ENCODE measurements at regions not wholly inside any gene's neighbourhood (a gene's known extent, or its start where the extent isn't known, plus 50 kb on each side); places are given as distances from the start of the nearest gene placed in this dataset.

- Histone ChIP-seq H3K27me3 (ENCODE audit: control insufficient read depth, insufficient read depth, low read length) (no peaks in the 10 kb centered on the region), H3K9ac (ENCODE audit: low read length in 3 of 3) (no peak overlapping the region), H3K4me1 (ENCODE audit: control insufficient read depth in 2 of 3, insufficient read depth in 2 of 3, low read depth in 1 of 3, low read length in 3 of 3) (no peaks in the 10 kb centered on the region), H3K9me3 (ENCODE audit: control insufficient read depth in 2 of 3, insufficient read depth in 1 of 3, low read length in 3 of 3) (no peaks in the 10 kb centered on the region), H3K4me3 (ENCODE audit: low read length in 3 of 3) (no peak overlapping the region), H3K27ac (ENCODE audit: low read depth in 2 of 2, low read length in 2 of 2) (no peak overlapping the region), H3K36me3 (ENCODE audit: control insufficient read depth in 2 of 3, insufficient read depth in 3 of 3, low read length in 3 of 3) (no peaks in the 10 kb centered on the region)
- no peak for DNase-seq
- FAIRE-seq = no peak
- TF ChIP-seq CTCF (IDR thresholded peaks at IDR 0.05; ENCODE audit: borderline replicate concordance, extremely low read depth, insufficient read depth) = no peak
- intact Hi-C loops (cut with DNase I) = no loop called here
These were observed 50.4 kb upstream of the XPO1 start for GRCh38 chr2:61588566-61588965.
